ENCODE measurements at regions not wholly inside any gene's neighbourhood (a gene's known extent, or its start where the extent isn't known, plus 50 kb on each side); places are given as distances from the start of the nearest gene placed in this dataset.

GRCh38 chr19:8897106-8897505 lies 64.9 kb downstream of the MBD3L1 start (continued):
- TF ChIP-seq PRDM15 (CRISPR knock-in tag; IDR thresholded peaks at IDR 0.05) (no peak), MEF2B (IDR thresholded peaks at IDR 0.05; ENCODE audit: partially characterized antibody, poor library complexity, severe bottlenecking) (no peak), MYB (IDR thresholded peaks at IDR 0.05; ENCODE audit: borderline replicate concordance, low read depth, low read length) (no peak), CHD2 (IDR thresholded peaks at IDR 0.05; ENCODE audit: borderline replicate concordance, low read depth, low read length) (no peak)

- no TSS peak for BruUV-seq (replicated peaks)
- H3K36me3 ChIP-seq (ENCODE audit: control insufficient read depth in 2 of 2, insufficient read depth in 2 of 2, low read length in 1 of 2), result no peaks in the 10 kb centered on the region
- ChIA-PET SMC1A (ENCODE audit: uncharacterized antibody, unreplicated experiment) (no interaction called here), CTCF (no interaction called here), RAD21 (ENCODE audit: unreplicated experiment) (no interaction called here), POLR2A (no interaction called here)
- H2AFZ ChIP-seq (ENCODE audit: control insufficient read depth, low read depth, low read length), result no peak overlapping the region
- in situ Hi-C loops (cut with MboI) (no loop called here), intact Hi-C loops (cut with micrococcal nuclease; ENCODE audit: unreplicated experiment) (no loop called here)
- H3K27ac ChIP-seq (ENCODE audit: control insufficient read depth, insufficient read depth), result no peak overlapping the region
- FAIRE-seq (no peak), DNase-seq (ENCODE audit: low read depth, low spot score) (no peak), ATAC-seq (no peak)
- no peaks in the 10 kb centered on the region; the same call in 2 of the 3 replicates for H3K9me3 ChIP-seq (replicated peaks; ENCODE audit: control insufficient read depth, insufficient read depth, low read length)
- H3K79me2 ChIP-seq (ENCODE audit: control insufficient read depth, insufficient read depth, low read length), result no peaks in the 10 kb centered on the region
- WGBS (ENCODE audit: insufficient coverage, insufficient replicate concordance, low lambda C conversion rate, missing lambda C conversion rate), result 71% methylated on average over 2 of the region's 2 CpGs
- H3K4me2 ChIP-seq (ENCODE audit: control insufficient read depth, insufficient read depth), result no peak overlapping the region
- no peaks in the 10 kb centered on the region for H3K27me3 ChIP-seq (replicated peaks in 1 of 2; ENCODE audit: control insufficient read depth in 2 of 2, insufficient read depth in 2 of 2, low read length in 1 of 2)
- H3K9ac ChIP-seq (ENCODE audit: control insufficient read depth, insufficient read depth, low read length), result no peak overlapping the region
- H4K20me1 ChIP-seq (ENCODE audit: control insufficient read depth, insufficient read depth), result no peaks in the 10 kb centered on the region
- H3K4me3 ChIP-seq, result no peak overlapping the region
- H3K4me1 ChIP-seq (ENCODE audit: control insufficient read depth, insufficient read depth, low read length), result no peaks in the 10 kb centered on the region
- TF ChIP-seq, protein P1, sequence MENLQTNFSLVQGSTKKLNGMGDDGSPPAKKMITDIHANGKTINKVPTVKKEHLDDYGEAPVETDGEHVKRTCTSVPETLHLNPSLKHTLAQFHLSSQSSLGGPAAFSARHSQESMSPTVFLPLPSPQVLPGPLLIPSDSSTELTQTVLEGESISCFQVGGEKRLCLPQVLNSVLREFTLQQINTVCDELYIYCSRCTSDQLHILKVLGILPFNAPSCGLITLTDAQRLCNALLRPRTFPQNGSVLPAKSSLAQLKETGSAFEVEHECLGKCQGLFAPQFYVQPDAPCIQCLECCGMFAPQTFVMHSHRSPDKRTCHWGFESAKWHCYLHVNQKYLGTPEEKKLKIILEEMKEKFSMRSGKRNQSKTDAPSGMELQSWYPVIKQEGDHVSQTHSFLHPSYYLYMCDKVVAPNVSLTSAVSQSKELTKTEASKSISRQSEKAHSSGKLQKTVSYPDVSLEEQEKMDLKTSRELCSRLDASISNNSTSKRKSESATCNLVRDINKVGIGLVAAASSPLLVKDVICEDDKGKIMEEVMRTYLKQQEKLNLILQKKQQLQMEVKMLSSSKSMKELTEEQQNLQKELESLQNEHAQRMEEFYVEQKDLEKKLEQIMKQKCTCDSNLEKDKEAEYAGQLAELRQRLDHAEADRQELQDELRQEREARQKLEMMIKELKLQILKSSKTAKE (IDR thresholded peaks at IDR 0.05; ENCODE audit: low read depth, poor library complexity, severe bottlenecking), result no peak
- no peak for TF ChIP-seq E2F8 (IDR thresholded peaks at IDR 0.05; ENCODE audit: low read depth, partially characterized antibody)
- TF ChIP-seq, protein P2, sequence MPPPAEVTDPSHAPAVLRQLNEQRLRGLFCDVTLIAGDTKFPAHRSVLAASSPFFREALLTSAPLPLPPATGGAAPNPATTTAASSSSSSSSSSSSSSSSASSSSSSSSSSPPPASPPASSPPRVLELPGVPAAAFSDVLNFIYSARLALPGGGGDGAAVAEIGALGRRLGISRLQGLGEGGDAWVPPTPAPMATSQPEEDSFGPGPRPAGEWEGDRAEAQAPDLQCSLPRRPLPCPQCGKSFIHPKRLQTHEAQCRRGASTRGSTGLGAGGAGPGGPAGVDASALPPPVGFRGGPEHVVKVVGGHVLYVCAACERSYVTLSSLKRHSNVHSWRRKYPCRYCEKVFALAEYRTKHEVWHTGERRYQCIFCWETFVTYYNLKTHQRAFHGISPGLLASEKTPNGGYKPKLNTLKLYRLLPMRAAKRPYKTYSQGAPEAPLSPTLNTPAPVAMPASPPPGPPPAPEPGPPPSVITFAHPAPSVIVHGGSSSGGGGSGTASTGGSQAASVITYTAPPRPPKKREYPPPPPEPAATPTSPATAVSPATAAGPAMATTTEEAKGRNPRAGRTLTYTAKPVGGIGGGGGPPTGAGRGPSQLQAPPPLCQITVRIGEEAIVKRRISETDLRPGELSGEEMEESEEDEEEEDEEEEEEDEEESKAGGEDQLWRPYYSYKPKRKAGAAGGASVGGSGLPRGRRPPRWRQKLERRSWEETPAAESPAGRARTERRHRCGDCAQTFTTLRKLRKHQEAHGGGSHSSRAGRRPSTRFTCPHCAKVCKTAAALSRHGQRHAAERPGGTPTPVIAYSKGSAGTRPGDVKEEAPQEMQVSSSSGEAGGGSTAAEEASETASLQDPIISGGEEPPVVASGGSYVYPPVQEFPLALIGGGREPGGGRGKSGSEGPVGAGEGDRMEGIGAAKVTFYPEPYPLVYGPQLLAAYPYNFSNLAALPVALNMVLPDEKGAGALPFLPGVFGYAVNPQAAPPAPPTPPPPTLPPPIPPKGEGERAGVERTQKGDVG (CRISPR knock-in tag; IDR thresholded peaks at IDR 0.05), result no peak
- TF ChIP-seq CREM (IDR thresholded peaks at IDR 0.05; ENCODE audit: low read depth), result no peak
- TF ChIP-seq ZNF207 (IDR thresholded peaks at IDR 0.05; ENCODE audit: borderline replicate concordance), result no peak
- TF ChIP-seq FOXM1 (IDR thresholded peaks at IDR 0.05; ENCODE audit: low read depth, low read length), result no peak
- no peak for TF ChIP-seq CHD1 (IDR thresholded peaks at IDR 0.05; ENCODE audit: low read depth, low read length)
Observed at GRCh38 chr19:8899356-8899755, 67.2 kb downstream of the MBD3L1 start.
